GM21381 (cell line): ENCODE measurements at regions not wholly inside any gene's neighbourhood (a gene's known extent, or its start where the extent isn't known, plus 50 kb on each side); places are given as distances from the start of the nearest gene placed in this dataset.

ENCODE experiments used
- ATAC-seq: cut with Tn5 transposase; IDR thresholded peaks from one replicate; pipeline ENCODE4 v1.9.1; 2021; ENCODE audit warnings: mild to moderate bottlenecking, moderate library complexity; ENCODE audit not compliant: unreplicated experiment

DNA sequence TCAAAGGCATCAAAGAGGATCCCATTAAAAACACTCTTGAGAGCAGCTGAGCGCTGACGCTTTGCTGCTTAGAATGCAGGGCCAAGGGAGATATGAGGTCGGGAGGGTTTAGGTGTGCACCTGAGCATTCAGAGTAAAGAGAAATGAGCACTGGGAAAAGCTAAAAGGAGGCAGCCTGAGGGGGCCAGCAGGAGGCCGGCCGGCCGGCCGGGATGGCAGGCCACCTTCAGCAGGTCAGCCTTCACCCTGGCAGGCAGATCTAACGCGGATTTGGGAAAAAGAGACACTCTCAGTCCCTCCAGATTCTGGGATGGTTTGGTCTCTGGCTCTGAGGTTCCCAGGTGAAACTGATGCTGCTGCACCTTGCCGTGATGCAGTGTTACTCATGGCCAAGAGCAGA is 393.5 kb downstream of the TRIML1 start:
- no peak for ATAC-seq

DNA sequence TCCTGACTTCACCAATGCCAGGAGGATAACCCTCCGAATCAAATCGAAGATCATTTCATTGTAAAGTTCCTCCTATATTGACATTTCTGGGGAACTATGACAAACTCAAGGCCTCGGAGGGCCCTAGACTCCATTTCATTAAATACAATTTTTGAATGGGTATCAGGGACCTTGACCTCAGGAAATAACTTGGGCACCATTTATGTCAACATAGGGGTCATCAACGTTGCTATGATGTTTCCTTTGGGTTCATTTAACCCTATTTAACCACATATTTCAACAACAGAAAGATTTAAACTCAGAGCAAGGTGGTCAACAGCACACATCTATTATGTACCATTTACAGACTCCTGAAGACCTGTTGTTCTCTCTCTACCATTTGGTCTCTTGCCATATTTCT is 395.1 kb downstream of the TRIML1 start:
- ATAC-seq = no peak

DNA sequence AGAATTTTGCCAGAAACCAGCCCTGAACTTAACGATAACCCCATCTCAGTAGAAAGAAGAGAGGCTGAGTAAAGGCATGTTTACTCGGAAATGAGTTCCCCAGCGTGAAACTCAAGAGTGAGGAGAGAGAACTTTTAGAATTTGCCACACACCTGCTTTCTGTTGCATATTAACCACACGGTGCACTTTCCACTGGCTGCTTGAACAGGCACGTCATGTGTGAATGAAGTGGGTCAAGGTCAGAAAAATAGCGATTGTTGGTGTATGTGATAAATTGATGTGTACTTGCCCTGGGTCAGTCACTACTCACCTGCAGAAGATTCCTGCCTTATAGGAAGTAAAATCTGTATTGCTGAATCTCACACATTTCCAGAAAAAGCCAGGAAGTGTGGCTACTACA is 395.7 kb downstream of the TRIML1 start:
- no peak for ATAC-seq

DNA sequence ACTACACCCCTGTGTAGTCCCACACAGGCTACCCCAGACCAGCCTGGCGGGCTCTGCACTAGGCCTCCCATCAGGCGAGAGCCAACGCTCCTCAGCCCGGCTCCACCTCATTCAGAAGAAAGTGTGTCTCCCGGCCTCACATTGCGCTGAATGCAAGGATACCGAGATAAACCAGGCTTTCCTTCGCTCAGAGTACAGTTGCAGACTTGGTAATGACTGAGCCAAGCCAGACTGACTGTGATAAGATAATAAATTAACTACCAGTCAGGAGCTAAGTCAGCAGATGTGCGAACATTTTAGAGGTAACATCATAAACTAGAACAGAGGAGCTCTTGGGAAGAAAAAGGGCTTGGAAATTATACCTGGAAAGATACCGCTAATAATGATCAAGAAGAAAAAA is 397.6 kb downstream of the TRIML1 start:
- no peak for ATAC-seq

DNA sequence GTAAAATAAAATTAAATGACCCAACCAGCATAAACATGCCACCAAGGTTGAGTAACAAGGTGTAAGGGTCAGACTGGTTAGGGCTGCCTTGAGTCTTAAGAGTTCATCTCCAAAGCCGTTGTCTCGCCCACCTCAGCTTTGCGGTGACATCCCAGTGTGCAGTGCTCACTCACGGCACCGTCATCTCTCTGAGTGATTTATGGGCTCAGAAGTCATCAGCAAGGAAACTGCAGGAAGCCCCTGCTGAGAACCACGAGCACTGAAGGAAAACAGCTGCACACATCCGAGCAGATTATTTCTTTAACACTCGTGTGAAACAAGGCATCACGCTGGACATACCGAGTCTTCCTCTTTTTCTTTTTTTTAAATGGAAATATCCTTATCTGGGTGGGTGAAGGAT is 411.1 kb downstream of the TRIML1 start:
- ATAC-seq = no peak

DNA sequence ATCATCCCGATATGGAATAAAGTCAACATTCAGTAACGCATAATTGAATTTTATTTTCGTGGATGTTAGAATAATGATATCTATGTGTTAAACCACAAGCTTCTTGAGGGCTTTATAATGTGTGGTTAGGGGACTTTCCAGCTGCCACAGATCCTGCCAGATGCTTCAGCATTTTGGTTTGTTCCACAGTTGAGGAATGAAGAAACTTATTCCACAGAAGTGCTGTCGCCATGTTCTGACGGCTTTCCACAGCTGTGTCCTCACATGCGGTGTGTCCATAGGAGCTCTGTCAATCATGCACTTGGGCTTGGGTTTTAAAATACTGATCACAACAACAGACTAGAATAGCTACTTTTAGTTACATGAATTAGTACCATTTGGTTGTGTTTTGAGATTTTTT is 411.9 kb downstream of the TRIML1 start:
- no peak for ATAC-seq

DNA sequence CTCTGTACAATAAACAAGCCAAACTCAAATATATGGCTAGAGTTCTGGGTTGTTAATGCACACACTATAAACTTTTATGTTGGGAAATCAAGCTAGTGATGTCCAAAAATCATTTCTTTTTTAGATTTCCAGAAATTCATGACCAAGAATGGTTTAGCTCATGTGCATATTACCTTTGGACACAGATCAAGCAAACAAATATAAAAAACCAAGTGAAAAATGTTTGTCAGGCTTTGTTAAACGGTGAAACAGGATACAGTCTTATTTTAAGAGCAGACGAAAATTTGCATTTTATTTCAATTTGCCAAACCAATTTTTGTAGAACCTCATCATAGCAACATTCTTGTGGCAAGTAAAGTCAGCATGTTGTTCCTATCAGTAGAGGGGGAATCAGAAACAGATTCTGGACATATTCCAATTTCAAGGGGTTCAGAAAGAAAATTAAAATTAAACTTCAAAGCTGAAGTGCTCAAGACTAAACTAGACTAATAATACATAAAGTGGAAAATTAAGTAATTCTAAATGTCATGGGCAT is 413.6 kb downstream of the TRIML1 start:
- ATAC-seq = no peak

DNA sequence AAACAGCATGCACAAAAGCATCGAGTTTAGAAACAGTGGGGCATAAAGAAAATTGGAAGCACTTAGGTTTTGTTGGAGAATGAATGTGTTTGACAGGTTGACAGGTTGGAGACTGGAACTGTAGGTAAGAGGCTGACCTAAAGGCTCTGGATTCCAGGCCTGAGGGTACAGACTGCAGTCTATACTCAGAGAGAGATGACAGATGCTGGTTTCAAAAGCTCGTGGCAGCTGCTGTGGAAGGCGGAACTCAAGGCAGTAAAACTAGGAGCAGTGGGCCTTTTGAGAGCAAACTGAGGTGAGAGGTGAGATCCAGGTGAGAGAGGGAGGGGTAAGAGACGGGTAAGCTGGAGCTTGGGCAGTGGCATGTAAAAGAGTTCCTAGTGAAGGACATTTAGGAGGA is 415.2 kb downstream of the TRIML1 start:
- ATAC-seq = no peak

DNA sequence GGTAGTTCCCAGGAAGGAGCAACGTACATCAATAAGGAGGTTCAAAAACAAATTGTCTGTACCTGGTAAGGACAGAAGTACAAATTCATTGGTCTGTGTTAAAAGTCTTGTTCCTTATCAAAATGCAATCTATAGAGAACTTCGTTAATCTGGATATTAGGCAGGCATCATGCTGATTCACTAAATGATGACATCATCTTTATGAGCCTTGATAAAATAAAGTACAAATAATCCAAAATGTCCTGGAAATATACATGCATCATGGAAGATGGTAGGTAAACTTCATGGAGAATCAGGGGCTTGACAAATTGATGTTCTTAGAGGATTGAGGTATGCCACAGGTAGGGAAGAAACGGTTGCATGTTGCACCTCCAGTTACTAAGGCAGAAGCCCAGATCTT is 433.9 kb downstream of the TRIML1 start:
- no peak for ATAC-seq

DNA sequence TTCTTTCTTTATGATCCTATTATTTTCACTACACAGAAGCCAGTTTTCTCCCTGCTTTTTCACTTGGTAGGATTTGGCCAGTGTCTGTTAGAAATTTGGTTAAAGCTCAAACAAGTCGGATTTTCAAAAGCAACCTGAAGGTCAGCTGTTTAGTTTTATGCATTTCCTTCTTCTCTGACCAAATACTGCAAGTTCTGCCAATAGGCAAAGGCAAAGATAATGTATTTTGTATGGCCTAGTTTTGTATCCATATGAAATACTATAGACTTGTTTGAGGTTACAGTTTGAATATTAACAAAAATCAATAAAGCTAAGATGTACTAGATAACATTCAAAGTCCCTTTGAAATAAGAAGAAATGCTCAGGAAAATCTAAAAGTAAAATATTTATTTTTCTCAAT is 439.4 kb downstream of the TRIML1 start:
- ATAC-seq = no peak

DNA sequence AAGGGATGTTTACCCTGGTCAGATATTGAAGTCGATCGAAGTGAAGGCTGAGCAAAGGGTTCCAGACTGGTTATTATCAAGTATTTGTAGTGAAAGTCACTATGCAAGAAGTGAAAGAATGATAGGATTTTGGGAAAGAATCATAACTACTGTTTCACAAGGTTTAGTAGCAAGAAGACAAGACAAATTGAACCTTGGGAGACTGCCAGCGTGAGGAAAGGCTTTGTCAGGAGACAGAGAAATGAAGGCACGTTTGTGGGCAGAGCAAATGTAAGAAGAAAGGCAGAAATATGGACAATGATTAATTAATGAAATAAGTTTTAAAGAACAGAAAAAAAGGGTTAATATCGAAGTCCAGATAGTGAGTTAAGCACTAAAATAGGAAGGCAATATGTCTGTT is 456.8 kb downstream of the TRIML1 start:
- ATAC-seq = no peak

DNA sequence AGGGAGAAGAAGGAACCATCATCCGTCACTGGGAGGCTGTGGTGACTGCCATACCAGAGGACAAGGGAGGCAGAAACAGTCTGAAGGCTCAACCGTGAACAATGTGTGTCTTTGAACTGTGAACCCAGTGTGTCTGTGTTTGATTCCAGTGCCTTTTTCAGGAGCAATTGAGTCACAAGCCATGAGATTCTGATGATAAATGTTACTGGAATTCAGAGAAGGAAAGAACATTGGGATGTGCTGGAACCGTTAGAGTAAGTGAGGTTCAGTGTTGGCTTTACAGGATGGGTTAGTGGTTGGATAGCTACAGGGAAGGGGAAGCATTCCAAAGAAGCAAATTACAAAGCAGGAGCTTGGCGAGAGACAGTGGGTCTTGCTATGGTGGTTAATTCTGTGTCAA is 464.4 kb downstream of the TRIML1 start:
- ATAC-seq = no peak

DNA sequence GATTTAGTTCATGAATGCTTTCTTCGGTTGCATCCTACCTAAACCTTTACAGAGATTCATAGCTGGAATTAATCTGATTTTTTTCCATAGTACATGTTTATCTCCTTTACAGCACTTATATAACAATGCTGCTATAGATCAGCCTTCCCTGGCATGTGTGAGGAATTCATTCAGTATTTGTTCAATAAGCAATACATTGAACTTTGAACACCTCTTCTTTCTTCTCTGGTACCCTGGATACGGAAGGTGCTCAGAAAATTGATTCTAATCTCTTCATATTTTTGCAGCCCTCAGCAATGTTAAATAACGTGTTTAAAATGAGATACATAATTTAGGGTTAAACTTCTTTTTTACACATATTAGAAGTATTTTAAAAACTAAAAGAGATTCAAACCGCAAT is 467.4 kb downstream of the TRIML1 start:
- no peak for ATAC-seq

DNA sequence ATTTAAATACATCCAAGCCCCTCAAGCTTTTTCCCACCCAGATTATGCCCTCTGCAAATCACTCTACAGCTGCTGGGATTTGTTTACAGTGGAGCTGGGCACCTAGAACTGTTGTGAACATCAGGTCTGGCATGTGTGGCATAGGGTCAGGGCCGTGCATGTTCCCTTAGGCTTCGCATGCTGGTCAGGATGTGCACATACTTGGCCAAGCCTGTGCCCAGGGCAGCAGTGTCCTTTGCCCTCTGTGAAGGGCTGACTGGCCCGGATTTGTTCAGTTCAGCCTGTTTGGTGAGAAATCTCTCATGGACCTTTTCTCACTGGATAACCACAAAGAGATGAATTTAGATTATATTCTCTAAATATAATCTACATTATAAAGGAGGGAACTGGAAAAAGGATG is 471.9 kb downstream of the TRIML1 start:
- no peak for ATAC-seq

DNA sequence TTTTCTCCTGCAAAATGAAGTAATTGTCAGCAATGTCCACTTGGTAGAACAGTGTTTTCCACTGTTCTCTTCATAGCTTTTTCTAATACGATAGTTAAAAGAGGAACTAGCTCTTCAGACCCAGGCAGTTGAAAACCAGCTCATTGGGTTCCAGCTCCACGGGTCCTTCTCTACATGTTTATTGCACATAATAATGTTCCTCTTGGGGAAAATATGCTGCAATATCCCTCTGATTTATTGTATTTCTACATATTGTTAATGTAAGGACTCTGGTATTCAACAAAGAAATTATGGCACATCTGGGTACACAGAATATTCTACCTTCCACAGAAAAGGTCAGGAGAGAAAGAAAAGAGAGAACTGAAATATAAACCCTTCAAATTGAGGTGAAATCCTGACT is 473.4 kb downstream of the TRIML1 start:
- ATAC-seq = no peak

DNA sequence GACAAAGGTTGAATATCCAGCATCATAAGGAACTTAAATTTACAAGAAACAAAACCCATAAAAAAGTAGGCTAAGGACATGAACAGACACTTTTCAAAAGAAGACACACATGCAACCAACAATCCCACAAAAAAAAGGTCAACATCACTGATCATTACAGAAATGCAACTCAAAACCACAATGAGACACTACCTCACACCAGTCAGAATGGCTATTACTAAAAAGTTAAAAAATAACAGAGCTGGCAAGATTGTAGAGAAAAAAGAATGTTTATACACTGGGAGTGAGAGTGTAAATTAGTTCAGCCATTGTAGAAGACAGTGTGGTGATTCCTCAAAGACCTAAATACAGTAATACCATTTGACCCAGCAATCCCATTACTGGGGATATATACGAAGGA is 474.7 kb downstream of the TRIML1 start:
- no peak for ATAC-seq

DNA sequence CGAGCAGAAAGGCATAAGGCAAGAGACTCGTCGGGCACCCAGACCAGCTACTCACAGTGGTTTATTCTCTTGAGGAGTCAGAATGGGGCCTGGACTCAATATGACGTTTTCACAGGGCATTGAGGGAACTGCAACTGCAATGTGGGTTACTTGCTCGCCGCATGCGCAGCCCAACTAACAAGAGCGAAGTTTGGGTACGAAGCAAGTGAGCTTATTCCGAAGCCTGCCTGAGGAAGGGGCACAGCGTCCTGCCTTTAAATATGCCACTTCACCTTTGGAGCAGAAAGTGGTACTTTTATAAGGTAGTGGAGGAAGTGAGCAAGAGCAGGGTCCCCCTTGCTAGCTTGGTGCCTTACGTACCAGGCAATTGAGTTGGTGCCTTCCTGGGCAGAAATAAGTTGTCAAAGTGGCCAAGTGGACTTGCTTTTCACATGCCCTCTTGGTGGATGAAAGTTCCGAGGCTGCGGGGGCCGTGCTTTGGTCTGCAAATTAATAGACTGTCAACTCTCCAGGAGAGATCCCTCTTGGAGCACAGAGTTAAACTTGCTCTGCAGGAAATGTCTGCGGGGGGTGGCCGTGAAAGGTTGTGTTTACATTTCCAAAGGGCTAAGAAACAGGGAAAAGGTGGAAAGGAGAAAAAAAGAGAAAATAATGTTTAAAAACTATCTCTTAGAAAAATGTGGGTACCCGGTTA is 480.4 kb downstream of the TRIML1 start:
- ATAC-seq = no peak

DNA sequence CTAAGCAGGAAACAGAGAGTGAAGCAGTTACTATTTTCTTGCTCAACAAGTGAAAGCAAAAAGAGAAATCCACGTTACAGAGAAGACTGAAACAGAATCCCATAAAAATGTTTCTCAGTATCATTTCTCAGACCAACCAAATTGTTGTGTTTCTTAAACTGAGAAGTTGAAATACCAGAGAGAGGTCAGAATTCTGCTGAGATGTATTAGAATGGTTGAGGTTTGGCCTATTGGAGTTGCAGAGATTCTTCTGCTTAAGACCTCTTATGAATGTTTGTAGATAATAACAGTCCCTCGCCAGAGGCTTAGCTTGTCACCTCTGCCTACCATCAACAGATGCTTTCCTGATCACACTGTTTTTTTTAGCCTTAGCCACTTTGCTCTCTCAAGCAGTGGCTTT is 481.4 kb downstream of the TRIML1 start:
- ATAC-seq = no peak

DNA sequence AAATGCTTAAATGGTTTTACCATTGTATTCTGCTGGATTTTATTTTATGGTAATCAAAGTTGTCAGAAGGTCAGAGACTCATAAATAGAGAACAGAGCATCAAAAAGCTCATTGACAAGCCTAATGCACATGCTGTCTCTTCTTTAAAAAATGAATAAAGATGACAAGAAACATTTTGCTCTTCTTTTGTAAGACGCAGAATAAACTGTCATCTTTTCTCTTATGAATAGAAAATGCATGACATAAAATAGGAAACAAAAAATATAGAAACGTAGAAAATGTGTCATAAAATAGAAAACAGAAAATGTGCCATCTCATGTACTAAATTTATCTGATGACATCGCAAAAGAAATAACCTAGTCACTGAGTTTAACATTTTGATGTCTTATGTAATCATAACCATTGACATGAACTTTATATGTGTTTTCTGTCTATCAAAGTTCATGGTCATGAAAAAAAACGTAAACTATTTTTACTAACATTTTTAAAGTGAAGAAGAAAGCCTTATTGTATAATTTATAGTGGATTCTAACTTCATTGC is 484.1 kb downstream of the TRIML1 start:
- ATAC-seq = no peak

DNA sequence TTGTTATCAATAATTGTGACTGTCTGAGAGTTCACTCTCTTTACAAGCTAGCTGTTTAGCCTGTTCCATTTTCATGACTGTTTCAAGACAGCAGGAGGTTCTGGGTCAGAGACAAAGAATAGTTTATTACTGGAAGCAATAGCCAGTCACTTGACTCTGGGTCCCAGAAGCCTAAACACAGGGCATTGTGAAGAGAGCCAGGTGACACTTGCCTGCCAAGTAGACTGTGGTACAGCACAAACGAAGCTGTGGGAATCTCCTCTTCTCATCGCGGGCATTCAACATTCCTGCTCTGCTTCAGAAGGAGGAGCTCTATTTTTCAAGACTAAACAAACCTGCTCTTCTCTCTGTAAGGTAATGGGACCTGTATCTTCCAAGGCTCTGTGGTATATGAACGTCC is 485.1 kb downstream of the TRIML1 start:
- no peak for ATAC-seq

DNA sequence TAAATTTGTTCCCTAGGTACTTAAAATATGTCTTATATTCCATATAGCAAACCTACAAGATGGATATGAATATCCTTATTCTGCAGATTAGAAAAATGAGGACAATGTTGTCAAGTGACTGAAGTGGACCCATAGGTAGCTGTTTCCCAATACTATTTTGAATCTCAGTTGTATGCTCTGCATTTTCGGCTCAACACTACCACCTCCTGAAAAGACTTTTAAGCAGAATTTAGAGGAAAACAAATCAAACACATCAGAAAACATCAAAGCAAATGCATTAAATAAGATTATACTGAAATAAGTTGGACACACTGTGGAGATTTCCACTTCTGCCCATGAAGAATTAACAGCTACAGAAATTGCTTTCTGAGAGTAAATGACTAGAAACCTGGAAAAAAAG is 488.7 kb downstream of the TRIML1 start:
- ATAC-seq = no peak

DNA sequence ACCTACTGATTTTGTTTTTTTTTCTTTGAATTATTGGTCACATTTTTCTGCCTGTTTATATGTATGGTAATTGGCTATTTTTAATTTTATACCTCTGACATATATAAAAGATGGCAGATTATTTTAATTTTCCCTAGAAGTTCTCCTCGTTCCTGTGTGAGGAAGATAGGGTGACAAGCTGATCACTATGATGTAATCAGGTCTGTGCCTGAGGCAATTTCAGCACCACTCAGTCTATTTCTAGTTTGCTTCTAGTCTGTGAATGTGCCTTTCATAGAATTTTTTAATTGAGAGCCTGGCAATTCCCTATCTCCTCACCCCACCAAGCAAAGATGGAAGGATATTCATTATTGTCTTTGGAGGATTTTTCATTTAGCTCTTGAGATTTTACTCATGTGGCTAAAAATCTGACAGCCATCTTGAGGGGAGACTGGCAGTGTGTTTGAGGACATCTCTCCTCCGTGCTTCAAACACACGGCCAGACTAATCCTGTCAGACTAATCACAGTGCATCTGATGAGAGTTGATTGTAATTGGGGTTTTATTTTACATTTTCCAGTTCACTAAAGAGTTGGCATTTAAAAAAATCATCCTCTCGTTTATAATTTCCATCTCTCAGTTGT is 500.3 kb downstream of the TRIML1 start:
- ATAC-seq = no peak
